ENCODE measurements at regions not wholly inside any gene's neighbourhood (a gene's known extent, or its start where the extent isn't known, plus 50 kb on each side); places are given as distances from the start of the nearest gene placed in this dataset.

DNA sequence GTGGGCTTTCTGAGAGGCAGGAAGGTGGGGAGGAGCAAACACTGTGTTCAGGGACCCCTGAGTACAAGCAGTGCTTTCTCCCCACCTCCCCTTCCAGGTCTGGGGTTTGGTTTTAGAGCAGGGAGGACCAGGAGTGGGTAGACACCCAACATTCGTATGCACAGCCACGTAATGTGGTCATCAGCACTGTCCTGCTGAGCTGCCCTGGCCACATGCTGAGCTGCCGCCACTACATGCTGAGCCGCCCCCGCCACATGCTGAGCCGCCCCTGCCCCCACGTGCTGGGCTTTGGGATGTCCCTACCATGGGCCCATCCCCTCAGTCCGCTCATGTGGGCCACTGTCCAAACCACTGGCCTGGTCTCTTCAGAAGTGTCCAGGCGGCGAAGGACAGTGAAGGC, 214.9 kb upstream of the CST7 start:
- TF ChIP-seq, protein P1, sequence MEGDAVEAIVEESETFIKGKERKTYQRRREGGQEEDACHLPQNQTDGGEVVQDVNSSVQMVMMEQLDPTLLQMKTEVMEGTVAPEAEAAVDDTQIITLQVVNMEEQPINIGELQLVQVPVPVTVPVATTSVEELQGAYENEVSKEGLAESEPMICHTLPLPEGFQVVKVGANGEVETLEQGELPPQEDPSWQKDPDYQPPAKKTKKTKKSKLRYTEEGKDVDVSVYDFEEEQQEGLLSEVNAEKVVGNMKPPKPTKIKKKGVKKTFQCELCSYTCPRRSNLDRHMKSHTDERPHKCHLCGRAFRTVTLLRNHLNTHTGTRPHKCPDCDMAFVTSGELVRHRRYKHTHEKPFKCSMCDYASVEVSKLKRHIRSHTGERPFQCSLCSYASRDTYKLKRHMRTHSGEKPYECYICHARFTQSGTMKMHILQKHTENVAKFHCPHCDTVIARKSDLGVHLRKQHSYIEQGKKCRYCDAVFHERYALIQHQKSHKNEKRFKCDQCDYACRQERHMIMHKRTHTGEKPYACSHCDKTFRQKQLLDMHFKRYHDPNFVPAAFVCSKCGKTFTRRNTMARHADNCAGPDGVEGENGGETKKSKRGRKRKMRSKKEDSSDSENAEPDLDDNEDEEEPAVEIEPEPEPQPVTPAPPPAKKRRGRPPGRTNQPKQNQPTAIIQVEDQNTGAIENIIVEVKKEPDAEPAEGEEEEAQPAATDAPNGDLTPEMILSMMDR (IDR thresholded peaks at IDR 0.05; ENCODE audit: low read length) = no peak
- TF ChIP-seq EZH2phosphoT487 (IDR thresholded peaks at IDR 0.05; ENCODE audit: low read length) = no peak
